ENCODE measurements at regions not wholly inside any gene's neighbourhood (a gene's known extent, or its start where the extent isn't known, plus 50 kb on each side); places are given as distances from the start of the nearest gene placed in this dataset.

DNA sequence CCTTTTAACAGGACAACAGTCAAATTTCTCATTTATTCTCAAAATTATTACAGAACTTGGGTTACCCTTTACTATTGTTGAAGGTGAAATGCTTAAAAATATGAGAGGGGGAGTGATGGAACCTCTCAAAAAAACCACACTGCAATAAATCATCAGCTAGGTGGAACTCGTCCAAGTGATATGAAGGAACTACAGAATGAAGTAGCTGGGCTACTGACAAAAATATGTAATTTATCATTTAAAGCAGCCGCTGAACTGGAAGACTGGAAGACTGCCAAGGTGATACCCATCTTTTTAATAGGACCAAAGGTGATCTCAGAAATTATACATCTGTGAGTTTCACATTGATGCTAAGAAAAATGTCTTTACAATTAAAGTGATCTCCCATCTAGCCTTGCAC, 597.7 kb upstream of the TENM3 start:
- no peak for TF ChIP-seq POLR2A (IDR thresholded peaks at IDR 0.05; ENCODE audit: low read depth, low read length)
- TF ChIP-seq, protein P1, sequence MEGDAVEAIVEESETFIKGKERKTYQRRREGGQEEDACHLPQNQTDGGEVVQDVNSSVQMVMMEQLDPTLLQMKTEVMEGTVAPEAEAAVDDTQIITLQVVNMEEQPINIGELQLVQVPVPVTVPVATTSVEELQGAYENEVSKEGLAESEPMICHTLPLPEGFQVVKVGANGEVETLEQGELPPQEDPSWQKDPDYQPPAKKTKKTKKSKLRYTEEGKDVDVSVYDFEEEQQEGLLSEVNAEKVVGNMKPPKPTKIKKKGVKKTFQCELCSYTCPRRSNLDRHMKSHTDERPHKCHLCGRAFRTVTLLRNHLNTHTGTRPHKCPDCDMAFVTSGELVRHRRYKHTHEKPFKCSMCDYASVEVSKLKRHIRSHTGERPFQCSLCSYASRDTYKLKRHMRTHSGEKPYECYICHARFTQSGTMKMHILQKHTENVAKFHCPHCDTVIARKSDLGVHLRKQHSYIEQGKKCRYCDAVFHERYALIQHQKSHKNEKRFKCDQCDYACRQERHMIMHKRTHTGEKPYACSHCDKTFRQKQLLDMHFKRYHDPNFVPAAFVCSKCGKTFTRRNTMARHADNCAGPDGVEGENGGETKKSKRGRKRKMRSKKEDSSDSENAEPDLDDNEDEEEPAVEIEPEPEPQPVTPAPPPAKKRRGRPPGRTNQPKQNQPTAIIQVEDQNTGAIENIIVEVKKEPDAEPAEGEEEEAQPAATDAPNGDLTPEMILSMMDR (conservative IDR thresholded peaks at IDR 0.05; ENCODE audit: low read depth, low read length): no peak
- no peak for TF ChIP-seq MAFK (IDR thresholded peaks at IDR 0.05; ENCODE audit: low read depth, low read length)
- no peak for TF ChIP-seq RFX5 (IDR thresholded peaks at IDR 0.05; ENCODE audit: low read depth, low read length)
- no peak for TF ChIP-seq BHLHE40 (IDR thresholded peaks at IDR 0.05; ENCODE audit: low read depth, low read length)
- no peak for TF ChIP-seq CEBPB (IDR thresholded peaks at IDR 0.05; ENCODE audit: low read depth, low read length)
- TF ChIP-seq, protein P2, sequence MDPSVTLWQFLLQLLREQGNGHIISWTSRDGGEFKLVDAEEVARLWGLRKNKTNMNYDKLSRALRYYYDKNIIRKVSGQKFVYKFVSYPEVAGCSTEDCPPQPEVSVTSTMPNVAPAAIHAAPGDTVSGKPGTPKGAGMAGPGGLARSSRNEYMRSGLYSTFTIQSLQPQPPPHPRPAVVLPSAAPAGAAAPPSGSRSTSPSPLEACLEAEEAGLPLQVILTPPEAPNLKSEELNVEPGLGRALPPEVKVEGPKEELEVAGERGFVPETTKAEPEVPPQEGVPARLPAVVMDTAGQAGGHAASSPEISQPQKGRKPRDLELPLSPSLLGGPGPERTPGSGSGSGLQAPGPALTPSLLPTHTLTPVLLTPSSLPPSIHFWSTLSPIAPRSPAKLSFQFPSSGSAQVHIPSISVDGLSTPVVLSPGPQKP (IDR thresholded peaks at IDR 0.05; ENCODE audit: borderline replicate concordance, low read depth, low read length): no peak

Data from IMR-90 (cell line).